ENCODE measurements at regions not wholly inside any gene's neighbourhood (a gene's known extent, or its start where the extent isn't known, plus 50 kb on each side); places are given as distances from the start of the nearest gene placed in this dataset.

DNA sequence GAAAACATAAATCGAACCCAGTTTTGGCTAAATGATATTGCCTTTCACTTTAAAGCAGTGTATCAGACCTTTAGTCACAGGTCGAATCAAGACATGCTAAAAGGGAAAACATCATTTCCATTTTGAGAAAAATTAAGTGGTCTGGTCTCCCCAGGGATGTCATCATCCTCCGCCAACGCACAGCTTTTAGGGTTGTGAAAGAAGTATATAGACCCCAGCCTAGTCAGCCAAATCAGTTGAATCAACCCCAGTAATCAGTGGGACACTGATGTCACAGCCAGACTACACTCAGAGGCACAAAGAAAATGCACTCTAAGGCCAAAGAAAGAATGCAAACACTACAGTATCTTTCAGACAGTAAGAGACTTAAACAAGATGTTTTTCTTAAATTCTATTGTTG, 187.4 kb downstream of the ZIC4 start:
- no peak for DNase-seq
- WGBS = 73% methylated on average over 4 of the region's 4 CpGs
- H3K4ac ChIP-seq (ENCODE audit: low read depth in 1 of 2, low read length in 2 of 2) = no peak overlapping the region

GRCh38 chr3:147216143-147216673, 190.1 kb downstream of the ZIC4 start:
- H3K27ac ChIP-seq (ENCODE audit: low read length, poor library complexity, severe bottlenecking) = no peak overlapping the region
- no peak overlapping the region for H2BK5ac ChIP-seq (ENCODE audit: low read depth, low read length, poor library complexity, severe bottlenecking)
- H2BK12ac ChIP-seq (ENCODE audit: low read length in 2 of 2) = no peak overlapping the region
- H3K36me3 ChIP-seq (ENCODE audit: control insufficient read depth in 1 of 2, insufficient read depth in 2 of 2, low read depth in 1 of 2, low read length in 2 of 2) = no peaks in the 10 kb centered on the region
- no peak overlapping the region for H3K14ac ChIP-seq (ENCODE audit: low read length in 2 of 2)
- no peak overlapping the region for H4K91ac ChIP-seq (ENCODE audit: low read length)
- no peaks in the 10 kb centered on the region for H3K79me1 ChIP-seq (replicated peaks; ENCODE audit: low read length, poor library complexity, severe bottlenecking)
- no peak overlapping the region for H3K23ac ChIP-seq (ENCODE audit: low read length in 2 of 2)
- H2BK15ac ChIP-seq (ENCODE audit: low read depth, poor library complexity, severe bottlenecking) = no peak overlapping the region
- DNase-seq = no peak
- no peak overlapping the region for H3K4ac ChIP-seq (ENCODE audit: low read depth in 1 of 2, low read length in 2 of 2)
- no peak overlapping the region for H2AK5ac ChIP-seq (ENCODE audit: low read length, severe bottlenecking)
- H3K4me2 ChIP-seq (ENCODE audit: low read length, poor library complexity, severe bottlenecking) = no peak overlapping the region
- H3K9me3 ChIP-seq (ENCODE audit: control insufficient read depth, low read length) = no peaks in the 10 kb centered on the region
- H4K8ac ChIP-seq (ENCODE audit: low read length) = no peak overlapping the region
- 100% methylated on average over 1 of the region's 1 CpG for WGBS
- no peaks in the 10 kb centered on the region for H3K4me1 ChIP-seq (ENCODE audit: control insufficient read depth, insufficient read depth, low read depth, low read length)
- no peak overlapping the region for H3K18ac ChIP-seq (ENCODE audit: low read depth in 1 of 2, low read length in 2 of 2)
- H3K4me3 ChIP-seq (ENCODE audit: insufficient read depth in 1 of 2, low read depth in 1 of 2, low read length in 2 of 2) = no peak overlapping the region
- H3K9ac ChIP-seq (ENCODE audit: low read length) = no peak overlapping the region
- H2AFZ ChIP-seq (ENCODE audit: low read depth, low read length) = no peak overlapping the region
- no peaks in the 10 kb centered on the region for H3K27me3 ChIP-seq (ENCODE audit: control insufficient read depth in 1 of 2, insufficient read depth in 1 of 2, low read length in 2 of 2)
- no peak overlapping the region for H2BK120ac ChIP-seq (ENCODE audit: low read depth, low read length)

More for the DNA sequence above, 187.4 kb downstream of the ZIC4 start:
- Histone ChIP-seq H3K4me2 (ENCODE audit: low read length, poor library complexity, severe bottlenecking) (no peak overlapping the region), H3K14ac (ENCODE audit: low read length in 2 of 2) (no peak overlapping the region), H4K8ac (ENCODE audit: low read length) (no peak overlapping the region), H3K23ac (ENCODE audit: low read length in 2 of 2) (no peak overlapping the region), H3K27ac (ENCODE audit: low read length, poor library complexity, severe bottlenecking) (no peak overlapping the region), H2BK120ac (ENCODE audit: low read depth, low read length) (no peak overlapping the region), H3K4me3 (ENCODE audit: insufficient read depth in 1 of 2, low read depth in 1 of 2, low read length in 2 of 2) (no peak overlapping the region), H4K91ac (ENCODE audit: low read length) (no peak overlapping the region), H3K9me3 (ENCODE audit: control insufficient read depth, low read length) (no peaks in the 10 kb centered on the region), H2BK12ac (ENCODE audit: low read length in 2 of 2) (no peak overlapping the region), H3K27me3 (ENCODE audit: control insufficient read depth in 1 of 2, insufficient read depth in 1 of 2, low read length in 2 of 2) (no peaks in the 10 kb centered on the region), H3K4me1 (ENCODE audit: control insufficient read depth, insufficient read depth, low read depth, low read length) (no peaks in the 10 kb centered on the region), H2AFZ (ENCODE audit: low read depth, low read length) (no peak overlapping the region), H3K36me3 (ENCODE audit: control insufficient read depth in 1 of 2, insufficient read depth in 2 of 2, low read depth in 1 of 2, low read length in 2 of 2) (no peaks in the 10 kb centered on the region), H2BK15ac (ENCODE audit: low read depth, poor library complexity, severe bottlenecking) (no peak overlapping the region), H3K18ac (ENCODE audit: low read depth in 1 of 2, low read length in 2 of 2) (no peak overlapping the region), H3K79me1 (replicated peaks; ENCODE audit: low read length, poor library complexity, severe bottlenecking) (no peaks in the 10 kb centered on the region), H3K9ac (ENCODE audit: low read length) (no peak overlapping the region), H2AK5ac (ENCODE audit: low read length, severe bottlenecking) (no peak overlapping the region), H2BK5ac (ENCODE audit: low read depth, low read length, poor library complexity, severe bottlenecking) (no peak overlapping the region)

GRCh38 chr3:147215660-147216059, 190.7 kb downstream of the ZIC4 start:
- Histone ChIP-seq H3K36me3 (ENCODE audit: control insufficient read depth in 1 of 2, insufficient read depth in 2 of 2, low read depth in 1 of 2, low read length in 2 of 2) (no peaks in the 10 kb centered on the region), H2AK5ac (ENCODE audit: low read length, severe bottlenecking) (no peak overlapping the region), H3K79me1 (replicated peaks; ENCODE audit: low read length, poor library complexity, severe bottlenecking) (no peaks in the 10 kb centered on the region), H3K14ac (ENCODE audit: low read length in 2 of 2) (no peak overlapping the region), H2AFZ (ENCODE audit: low read depth, low read length) (no peak overlapping the region), H3K4ac (ENCODE audit: low read depth in 1 of 2, low read length in 2 of 2) (no peak overlapping the region), H3K9me3 (ENCODE audit: control insufficient read depth, low read length) (no peaks in the 10 kb centered on the region), H4K91ac (ENCODE audit: low read length) (no peak overlapping the region), H3K23ac (ENCODE audit: low read length in 2 of 2) (no peak overlapping the region), H3K4me2 (ENCODE audit: low read length, poor library complexity, severe bottlenecking) (no peak overlapping the region), H4K8ac (ENCODE audit: low read length) (no peak overlapping the region), H2BK5ac (ENCODE audit: low read depth, low read length, poor library complexity, severe bottlenecking) (no peak overlapping the region), H3K18ac (ENCODE audit: low read depth in 1 of 2, low read length in 2 of 2) (no peak overlapping the region), H3K27me3 (ENCODE audit: control insufficient read depth in 1 of 2, insufficient read depth in 1 of 2, low read length in 2 of 2) (no peaks in the 10 kb centered on the region), H2BK15ac (ENCODE audit: low read depth, poor library complexity, severe bottlenecking) (no peak overlapping the region), H3K27ac (ENCODE audit: low read length, poor library complexity, severe bottlenecking) (no peak overlapping the region), H2BK120ac (ENCODE audit: low read depth, low read length) (no peak overlapping the region), H3K4me1 (ENCODE audit: control insufficient read depth, insufficient read depth, low read depth, low read length) (no peaks in the 10 kb centered on the region), H3K4me3 (ENCODE audit: insufficient read depth in 1 of 2, low read depth in 1 of 2, low read length in 2 of 2) (no peak overlapping the region), H3K9ac (ENCODE audit: low read length) (no peak overlapping the region), H2BK12ac (ENCODE audit: low read length in 2 of 2) (no peak overlapping the region)
- DNase-seq = no peak

GRCh38 chr3:147213633-147214032, 192.7 kb downstream of the ZIC4 start:
- H2BK12ac ChIP-seq (ENCODE audit: low read length in 2 of 2) = no peak overlapping the region
- H2BK5ac ChIP-seq (ENCODE audit: low read depth, low read length, poor library complexity, severe bottlenecking) = no peak overlapping the region
- no peak overlapping the region for H4K8ac ChIP-seq (ENCODE audit: low read length)
- H3K18ac ChIP-seq (ENCODE audit: low read depth in 1 of 2, low read length in 2 of 2) = no peak overlapping the region
- no peak overlapping the region for H3K14ac ChIP-seq (ENCODE audit: low read length in 2 of 2)
- no peak overlapping the region for H4K91ac ChIP-seq (ENCODE audit: low read length)
- H3K4me2 ChIP-seq (ENCODE audit: low read length, poor library complexity, severe bottlenecking) = no peak overlapping the region
- H3K27ac ChIP-seq (ENCODE audit: low read length, poor library complexity, severe bottlenecking) = no peak overlapping the region
- H3K36me3 ChIP-seq (ENCODE audit: control insufficient read depth in 1 of 2, insufficient read depth in 2 of 2, low read depth in 1 of 2, low read length in 2 of 2) = no peaks in the 10 kb centered on the region
- H3K27me3 ChIP-seq (ENCODE audit: control insufficient read depth in 1 of 2, insufficient read depth in 1 of 2, low read length in 2 of 2) = no peaks in the 10 kb centered on the region
- no peak overlapping the region for H2BK120ac ChIP-seq (ENCODE audit: low read depth, low read length)
- H2BK15ac ChIP-seq (ENCODE audit: low read depth, poor library complexity, severe bottlenecking) = no peak overlapping the region
- no peak overlapping the region for H2AFZ ChIP-seq (ENCODE audit: low read depth, low read length)
- DNase-seq = no peak
- no peak overlapping the region for H3K9ac ChIP-seq (ENCODE audit: low read length)
- H2AK5ac ChIP-seq (ENCODE audit: low read length, severe bottlenecking) = no peak overlapping the region
- H3K9me3 ChIP-seq (ENCODE audit: control insufficient read depth, low read length) = peaks cover 2% of the 10 kb centered on the region
- no peaks in the 10 kb centered on the region for H3K79me1 ChIP-seq (replicated peaks; ENCODE audit: low read length, poor library complexity, severe bottlenecking)
- H3K4ac ChIP-seq (ENCODE audit: low read depth in 1 of 2, low read length in 2 of 2) = no peak overlapping the region
- no peak overlapping the region for H3K23ac ChIP-seq (ENCODE audit: low read length in 2 of 2)
- H3K4me3 ChIP-seq (ENCODE audit: insufficient read depth in 1 of 2, low read depth in 1 of 2, low read length in 2 of 2) = no peak overlapping the region
- 100% methylated on average over 1 of the region's 2 CpGs for WGBS
- no peaks in the 10 kb centered on the region for H3K4me1 ChIP-seq (ENCODE audit: control insufficient read depth, insufficient read depth, low read depth, low read length)
